ENCODE measurements at regions not wholly inside any gene's neighbourhood (a gene's known extent, or its start where the extent isn't known, plus 50 kb on each side); places are given as distances from the start of the nearest gene placed in this dataset.

- Histone ChIP-seq H3K4me3 (ENCODE audit: low read depth, low read length) (no peak overlapping the region), H3K27me3 (replicated peaks) (peaks cover 3% of the 10 kb centered on the region), H3K27ac (no peak overlapping the region), H3K36me3 (replicated peaks) (no peaks in the 10 kb centered on the region)
- in situ Hi-C loops (cut with HindIII; ENCODE audit: low pct_ligation_motif_present, low sequenced_read_pairs), result no loop called here
- TF ChIP-seq CTCF (IDR thresholded peaks at IDR 0.05; ENCODE audit: low read depth, low read length, missing control alignments), result no peak
- no peak for DNase-seq
These were observed 74.5 kb downstream of the MYCN start for GRCh38 chr2:16014802-16015201.

GRCh38 chr2:16014041-16014787 is 73.9 kb downstream of the MYCN start:
- DNase-seq, result no peak
- Histone ChIP-seq H3K27ac (no peak overlapping the region), H3K4me3 (ENCODE audit: low read depth, low read length) (no peak overlapping the region), H3K27me3 (replicated peaks) (peaks cover 3% of the 10 kb centered on the region), H3K36me3 (replicated peaks) (no peaks in the 10 kb centered on the region)
- TF ChIP-seq CTCF (IDR thresholded peaks at IDR 0.05; ENCODE audit: low read depth, low read length, missing control alignments), result no peak
- in situ Hi-C loops (cut with HindIII; ENCODE audit: low pct_ligation_motif_present, low sequenced_read_pairs), result no loop called here

- Histone ChIP-seq H3K36me3 (replicated peaks) (no peaks in the 10 kb centered on the region), H3K27ac (no peak overlapping the region), H3K27me3 (replicated peaks) (peaks cover 3% of the 10 kb centered on the region), H3K4me3 (ENCODE audit: low read depth, low read length) (no peak overlapping the region)
- in situ Hi-C loops (cut with HindIII; ENCODE audit: low pct_ligation_motif_present, low sequenced_read_pairs), result no loop called here
- no peak for DNase-seq
- no peak for TF ChIP-seq CTCF (IDR thresholded peaks at IDR 0.05; ENCODE audit: low read depth, low read length, missing control alignments)
These were observed 73.1 kb downstream of the MYCN start for GRCh38 chr2:16013359-16013911.

- Histone ChIP-seq H3K27ac (no peak overlapping the region), H3K36me3 (replicated peaks) (no peaks in the 10 kb centered on the region), H3K4me3 (ENCODE audit: low read depth, low read length) (no peak overlapping the region), H3K27me3 (replicated peaks) (peaks cover 3% of the 10 kb centered on the region)
- DNase-seq, result no peak
- in situ Hi-C loops (cut with HindIII; ENCODE audit: low pct_ligation_motif_present, low sequenced_read_pairs), result no loop called here
- TF ChIP-seq CTCF (IDR thresholded peaks at IDR 0.05; ENCODE audit: low read depth, low read length, missing control alignments), result no peak
These were observed 72.4 kb downstream of the MYCN start for GRCh38 chr2:16012626-16013358.

GRCh38 chr2:16012029-16012596 is 71.8 kb downstream of the MYCN start:
- no peak for TF ChIP-seq CTCF (IDR thresholded peaks at IDR 0.05; ENCODE audit: low read depth, low read length, missing control alignments)
- Histone ChIP-seq H3K4me3 (ENCODE audit: low read depth, low read length) (no peak overlapping the region), H3K27ac (no peak overlapping the region), H3K36me3 (replicated peaks) (no peaks in the 10 kb centered on the region), H3K27me3 (replicated peaks) (peaks cover 3% of the 10 kb centered on the region)
- in situ Hi-C loops (cut with HindIII; ENCODE audit: low pct_ligation_motif_present, low sequenced_read_pairs), result no loop called here
- DNase-seq, result no peak

All from brain microvascular endothelial cell (primary cell).